ENCODE measurements at regions not wholly inside any gene's neighbourhood (a gene's known extent, or its start where the extent isn't known, plus 50 kb on each side); places are given as distances from the start of the nearest gene placed in this dataset.

- Mint-ChIP-seq H3K4me1 (ENCODE audit: low read depth) (peaks cover 2% of the 10 kb centered on the region), H3K9me3 (no peaks in the 10 kb centered on the region), H3K27me3 (ENCODE audit: low read depth) (peaks cover 6% of the 10 kb centered on the region), H3K27ac (no peak overlapping the region), H3K36me3 (ENCODE audit: low read depth) (no peaks in the 10 kb centered on the region), H3K4me3 (no peak overlapping the region)
Observed at GRCh38 chr17:51510940-51511339, 250.6 kb downstream of the UTP18 start.

GRCh38 chr17:51512220-51512907 is 252.0 kb downstream of the UTP18 start:
- H3K27ac Mint-ChIP-seq = no peak overlapping the region
- peaks cover 2% of the 10 kb centered on the region for H3K4me1 Mint-ChIP-seq (ENCODE audit: low read depth)
- no peaks in the 10 kb centered on the region for H3K9me3 Mint-ChIP-seq
- H3K27me3 Mint-ChIP-seq (ENCODE audit: low read depth) = peaks cover 4% of the 10 kb centered on the region
- H3K4me3 Mint-ChIP-seq = no peak overlapping the region
- no peaks in the 10 kb centered on the region for H3K36me3 Mint-ChIP-seq (ENCODE audit: low read depth)

GRCh38 chr17:51516924-51517323 is 256.6 kb downstream of the UTP18 start:
- Mint-ChIP-seq H3K27ac (no peak overlapping the region), H3K9me3 (no peaks in the 10 kb centered on the region), H3K4me3 (no peak overlapping the region)

GRCh38 chr17:51524524-51524923 is 264.2 kb downstream of the UTP18 start:
- no peaks in the 10 kb centered on the region for H3K9me3 Mint-ChIP-seq
- H3K4me1 Mint-ChIP-seq (ENCODE audit: low read depth) = no peaks in the 10 kb centered on the region
- H3K27ac Mint-ChIP-seq = no peak overlapping the region
- H3K4me3 Mint-ChIP-seq = no peak overlapping the region
- H3K36me3 Mint-ChIP-seq (ENCODE audit: low read depth) = no peaks in the 10 kb centered on the region
- H3K27me3 Mint-ChIP-seq (ENCODE audit: low read depth) = peaks cover 12% of the 10 kb centered on the region

More at GRCh38 chr17:51516924-51517323, 256.6 kb downstream of the UTP18 start:
- peaks cover 6% of the 10 kb centered on the region for H3K27me3 Mint-ChIP-seq (ENCODE audit: low read depth)
- H3K4me1 Mint-ChIP-seq (ENCODE audit: low read depth) = peaks cover 2% of the 10 kb centered on the region
- no peaks in the 10 kb centered on the region for H3K36me3 Mint-ChIP-seq (ENCODE audit: low read depth)

GRCh38 chr17:51526507-51526906 is 266.2 kb downstream of the UTP18 start:
- H3K4me3 Mint-ChIP-seq = no peak overlapping the region
- peaks cover 21% of the 10 kb centered on the region for H3K27me3 Mint-ChIP-seq (ENCODE audit: low read depth)
- no peaks in the 10 kb centered on the region for H3K4me1 Mint-ChIP-seq (ENCODE audit: low read depth)
- H3K27ac Mint-ChIP-seq = no peak overlapping the region
- no peaks in the 10 kb centered on the region for H3K36me3 Mint-ChIP-seq (ENCODE audit: low read depth)
- H3K9me3 Mint-ChIP-seq = no peaks in the 10 kb centered on the region

DNA sequence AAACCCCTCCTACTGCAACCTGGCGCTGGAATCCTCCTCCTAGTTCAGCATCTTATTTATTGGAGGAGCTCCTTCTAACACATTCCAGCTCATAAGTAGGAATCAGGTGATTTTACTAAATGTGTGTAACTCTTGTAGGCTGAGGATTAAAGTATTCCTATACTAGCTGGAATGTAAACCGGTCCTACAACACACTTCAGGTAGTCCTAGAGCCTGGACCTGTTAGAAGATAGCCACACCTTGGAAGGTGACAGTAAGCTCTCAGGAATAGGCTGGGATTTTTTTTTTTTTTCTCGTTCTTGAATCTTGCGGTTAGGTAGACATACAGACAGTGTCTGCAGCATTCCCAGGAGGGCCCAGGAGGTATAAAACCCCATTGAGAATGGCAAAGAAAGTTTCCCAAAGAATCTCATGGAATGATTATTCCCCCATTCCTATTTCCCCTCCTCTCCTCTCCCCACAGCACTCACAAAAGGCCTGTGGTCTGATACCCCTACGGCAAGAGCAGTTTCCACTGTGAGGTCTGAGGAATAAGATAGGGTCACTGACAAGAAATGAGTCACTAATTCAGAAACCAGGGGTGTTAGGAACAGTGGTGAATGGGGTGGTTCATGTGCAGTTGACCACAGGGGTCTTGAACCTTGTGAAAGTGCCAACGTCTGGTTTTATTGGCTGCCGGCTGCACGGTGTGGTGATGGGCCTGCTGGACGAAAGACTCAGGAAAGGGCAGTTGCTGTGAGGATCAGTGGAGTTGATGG is 267.1 kb downstream of the UTP18 start:
- Mint-ChIP-seq H3K4me3 (no peak overlapping the region), H3K27me3 (ENCODE audit: low read depth) (peaks cover 17% of the 10 kb centered on the region), H3K27ac (no peak overlapping the region)

DNA sequence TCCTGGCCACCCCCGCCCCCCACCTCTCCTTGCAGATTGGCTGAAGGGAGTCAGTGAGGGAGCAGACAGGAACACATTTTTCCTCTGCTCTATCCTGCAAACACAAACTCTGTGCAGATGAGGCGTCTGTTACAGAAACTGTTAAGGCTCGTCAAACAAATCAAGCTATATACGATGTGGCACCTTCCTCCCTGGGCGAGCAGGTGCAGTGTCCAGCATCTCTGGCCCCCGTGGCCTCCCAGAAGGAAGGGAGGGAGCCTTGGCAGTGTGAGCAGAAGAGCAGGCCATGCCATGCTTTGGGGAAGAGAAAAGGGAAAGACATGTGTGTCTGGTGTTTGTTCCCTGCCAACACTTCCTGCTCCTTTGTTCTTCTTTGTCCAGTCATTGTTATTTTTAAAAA is 267.8 kb downstream of the UTP18 start:
- peaks cover 17% of the 10 kb centered on the region for H3K27me3 Mint-ChIP-seq (ENCODE audit: low read depth)
- H3K9me3 Mint-ChIP-seq = no peaks in the 10 kb centered on the region
- H3K27ac Mint-ChIP-seq = no peak overlapping the region
- H3K4me3 Mint-ChIP-seq = no peak overlapping the region
- no peaks in the 10 kb centered on the region for H3K36me3 Mint-ChIP-seq (ENCODE audit: low read depth)
- no peaks in the 10 kb centered on the region for H3K4me1 Mint-ChIP-seq (ENCODE audit: low read depth)

More for the DNA sequence above, 267.1 kb downstream of the UTP18 start:
- Mint-ChIP-seq H3K9me3 (no peaks in the 10 kb centered on the region), H3K4me1 (ENCODE audit: low read depth) (no peaks in the 10 kb centered on the region), H3K36me3 (ENCODE audit: low read depth) (no peaks in the 10 kb centered on the region)

DNA sequence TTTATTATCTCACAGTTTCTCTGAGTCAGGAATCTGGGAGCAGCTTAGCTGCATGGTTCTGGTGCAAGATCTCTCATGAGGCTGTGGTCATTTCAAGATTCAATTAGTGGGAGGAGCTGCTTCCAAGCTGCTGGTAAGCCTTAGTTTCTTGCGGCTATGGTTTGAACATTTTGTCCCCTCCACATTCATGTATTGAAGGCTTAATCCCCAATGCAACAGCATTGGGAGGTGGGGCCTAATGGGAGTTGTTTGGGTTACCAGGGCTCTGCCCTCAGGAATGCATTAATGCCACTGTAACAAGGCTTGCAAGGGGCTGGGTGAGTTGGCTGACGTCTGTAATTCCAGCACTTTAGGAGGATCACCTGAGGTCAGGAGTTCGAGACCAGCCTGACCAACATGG is 272.9 kb downstream of the UTP18 start:
- H3K27ac Mint-ChIP-seq = no peak overlapping the region
- H3K36me3 Mint-ChIP-seq (ENCODE audit: low read depth) = no peaks in the 10 kb centered on the region
- H3K4me1 Mint-ChIP-seq (ENCODE audit: low read depth) = no peaks in the 10 kb centered on the region

DNA sequence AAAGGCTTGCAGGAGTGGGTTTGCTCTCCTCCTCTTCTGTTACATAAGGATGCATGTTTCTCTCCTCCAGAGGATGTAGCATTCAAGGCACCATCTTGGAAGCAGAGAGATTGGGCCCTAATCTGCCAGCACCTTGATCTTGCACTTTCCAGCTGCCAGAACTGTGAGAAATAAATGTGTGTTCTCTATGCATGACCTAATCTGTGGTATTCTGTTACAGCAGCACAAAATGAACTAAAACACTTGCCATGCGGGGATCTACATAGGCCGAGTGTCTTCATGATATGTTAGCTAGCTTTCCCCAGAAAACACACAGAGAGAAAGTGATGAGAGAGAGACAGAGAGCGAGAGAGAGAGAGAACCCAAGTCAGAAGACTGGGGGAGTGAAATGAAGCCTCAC is 273.5 kb downstream of the UTP18 start:
- no peaks in the 10 kb centered on the region for H3K4me1 Mint-ChIP-seq (ENCODE audit: low read depth)
- no peak overlapping the region for H3K4me3 Mint-ChIP-seq
- H3K27ac Mint-ChIP-seq = no peak overlapping the region
- H3K9me3 Mint-ChIP-seq = no peaks in the 10 kb centered on the region
- H3K36me3 Mint-ChIP-seq (ENCODE audit: low read depth) = no peaks in the 10 kb centered on the region
- peaks cover 13% of the 10 kb centered on the region for H3K27me3 Mint-ChIP-seq (ENCODE audit: low read depth)

More for the DNA sequence above, 272.9 kb downstream of the UTP18 start:
- Mint-ChIP-seq H3K4me3 (no peak overlapping the region), H3K9me3 (no peaks in the 10 kb centered on the region), H3K27me3 (ENCODE audit: low read depth) (peaks cover 13% of the 10 kb centered on the region)

GRCh38 chr17:51536627-51537026 is 276.3 kb downstream of the UTP18 start:
- peaks cover 5% of the 10 kb centered on the region for H3K4me1 Mint-ChIP-seq (ENCODE audit: low read depth)
- no peaks in the 10 kb centered on the region for H3K36me3 Mint-ChIP-seq (ENCODE audit: low read depth)
- H3K9me3 Mint-ChIP-seq = no peaks in the 10 kb centered on the region
- H3K4me3 Mint-ChIP-seq = no peak overlapping the region
- no peak overlapping the region for H3K27ac Mint-ChIP-seq
- H3K27me3 Mint-ChIP-seq (ENCODE audit: low read depth) = no peaks in the 10 kb centered on the region

GRCh38 chr17:51537996-51538550 is 277.7 kb downstream of the UTP18 start:
- no peak overlapping the region for H3K27ac Mint-ChIP-seq
- H3K36me3 Mint-ChIP-seq (ENCODE audit: low read depth) = no peaks in the 10 kb centered on the region
- H3K4me1 Mint-ChIP-seq (ENCODE audit: low read depth) = peaks cover 5% of the 10 kb centered on the region
- H3K27me3 Mint-ChIP-seq (ENCODE audit: low read depth) = no peaks in the 10 kb centered on the region
- no peaks in the 10 kb centered on the region for H3K9me3 Mint-ChIP-seq
- H3K4me3 Mint-ChIP-seq = no peak overlapping the region

DNA sequence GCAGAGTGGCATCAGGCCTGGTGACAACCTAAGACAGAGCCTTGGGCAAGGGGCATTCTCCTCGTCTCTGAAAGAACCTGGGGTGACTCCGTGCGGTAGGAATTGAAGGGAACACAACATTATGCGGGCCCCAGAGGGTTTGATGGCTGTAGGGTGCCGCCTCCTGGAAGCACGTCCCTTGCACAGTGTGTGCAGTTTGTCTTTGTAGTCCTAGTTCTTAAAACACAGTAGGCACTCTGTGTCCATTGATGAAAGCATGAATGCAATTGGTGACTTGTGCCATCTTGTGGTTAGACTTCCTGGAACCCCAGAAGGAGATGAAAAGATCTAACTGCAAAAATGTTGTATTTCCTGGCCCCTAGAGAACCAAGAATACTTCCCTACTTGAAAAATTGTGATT is 279.8 kb downstream of the UTP18 start:
- H3K4me3 Mint-ChIP-seq = no peak overlapping the region
- peaks cover 5% of the 10 kb centered on the region for H3K4me1 Mint-ChIP-seq (ENCODE audit: low read depth)
- no peak overlapping the region for H3K27ac Mint-ChIP-seq
- H3K9me3 Mint-ChIP-seq = no peaks in the 10 kb centered on the region
- H3K27me3 Mint-ChIP-seq (ENCODE audit: low read depth) = no peaks in the 10 kb centered on the region
- H3K36me3 Mint-ChIP-seq (ENCODE audit: low read depth) = no peaks in the 10 kb centered on the region

DNA sequence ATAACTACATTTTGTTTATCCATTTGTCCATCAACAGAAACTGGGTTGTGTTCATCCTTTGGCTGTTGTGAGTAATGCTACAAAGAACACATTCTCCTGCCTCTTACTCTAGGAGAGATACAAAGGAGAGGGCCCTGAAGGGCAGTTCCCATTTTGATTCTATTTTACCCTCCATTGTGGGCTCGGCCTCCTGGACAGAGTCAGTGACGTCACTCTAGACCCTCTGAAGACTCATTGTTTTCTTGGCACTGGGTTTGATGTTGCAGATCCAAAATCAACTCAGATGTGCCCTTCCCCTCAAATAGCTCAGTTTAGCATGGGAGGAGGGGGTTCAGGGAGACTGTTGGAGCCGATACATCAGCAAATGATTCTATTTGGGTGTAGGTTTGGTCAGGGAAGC is 280.9 kb downstream of the UTP18 start:
- H3K4me1 Mint-ChIP-seq (ENCODE audit: low read depth) = peaks cover 5% of the 10 kb centered on the region

DNA sequence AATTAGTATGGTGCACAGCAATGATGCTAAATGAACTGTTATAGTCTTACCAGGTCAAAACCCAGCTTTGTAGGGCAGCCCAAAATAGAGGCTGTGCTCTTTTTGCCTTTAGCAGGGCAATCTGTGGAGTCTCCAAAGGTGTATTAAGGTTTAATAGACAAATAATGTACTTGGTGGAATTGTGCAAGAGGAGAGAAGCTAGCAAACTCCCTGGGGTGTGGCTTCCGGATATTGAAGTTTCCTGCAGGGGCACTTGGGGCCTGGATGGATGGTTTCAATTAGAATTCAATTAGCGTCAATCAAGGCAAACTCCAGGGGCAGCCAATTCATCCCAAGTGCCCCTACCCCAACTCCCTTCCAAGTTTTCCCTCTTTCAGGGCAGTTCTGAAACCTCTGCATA is 285.8 kb downstream of the UTP18 start:
- Mint-ChIP-seq H3K27ac (no peak overlapping the region), H3K4me1 (ENCODE audit: low read depth) (no peaks in the 10 kb centered on the region), H3K9me3 (no peaks in the 10 kb centered on the region), H3K36me3 (ENCODE audit: low read depth) (no peaks in the 10 kb centered on the region), H3K4me3 (no peak overlapping the region), H3K27me3 (ENCODE audit: low read depth) (peaks cover 3% of the 10 kb centered on the region)

More for the DNA sequence above, 280.9 kb downstream of the UTP18 start:
- Mint-ChIP-seq H3K9me3 (no peaks in the 10 kb centered on the region), H3K27ac (no peak overlapping the region), H3K27me3 (ENCODE audit: low read depth) (no peaks in the 10 kb centered on the region), H3K4me3 (no peak overlapping the region), H3K36me3 (ENCODE audit: low read depth) (no peaks in the 10 kb centered on the region)

GRCh38 chr17:51548125-51548524 is 287.8 kb downstream of the UTP18 start:
- Mint-ChIP-seq H3K4me1 (ENCODE audit: low read depth) (no peaks in the 10 kb centered on the region), H3K27ac (no peak overlapping the region), H3K4me3 (no peak overlapping the region), H3K9me3 (no peaks in the 10 kb centered on the region), H3K36me3 (ENCODE audit: low read depth) (no peaks in the 10 kb centered on the region), H3K27me3 (ENCODE audit: low read depth) (peaks cover 3% of the 10 kb centered on the region)

Measured in T-helper 1 cell treated with Interleukin-12 subunit alpha and Interleukin-12 subunit beta and Interleukin-4 antibody, amounts not matched to agents 30 μg/mL and 1 μg/mL, for 36 hours (primary cell).